ENCODE measurements at regions not wholly inside any gene's neighbourhood (a gene's known extent, or its start where the extent isn't known, plus 50 kb on each side); places are given as distances from the start of the nearest gene placed in this dataset.

DNA sequence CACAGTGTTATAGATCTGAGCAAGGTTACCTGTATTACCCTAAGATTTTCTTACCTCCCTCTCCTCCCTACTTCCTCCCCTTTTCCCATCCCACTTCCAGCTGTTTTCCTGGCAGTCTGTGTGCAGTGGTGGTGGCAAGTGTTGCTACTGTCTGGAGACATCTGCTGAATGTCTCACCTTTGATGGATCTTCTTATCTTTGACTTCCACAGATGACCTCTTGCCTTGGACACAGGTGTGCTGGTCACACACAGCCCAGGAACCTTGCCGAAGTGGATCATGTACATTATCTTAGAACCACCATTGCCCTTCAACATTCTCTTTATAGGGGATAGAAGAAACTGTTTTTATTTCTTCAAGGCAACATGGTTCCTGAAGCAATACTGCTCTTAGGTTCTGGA lies 245.1 kb downstream of the UTP18 start:
- TF ChIP-seq, protein P1, sequence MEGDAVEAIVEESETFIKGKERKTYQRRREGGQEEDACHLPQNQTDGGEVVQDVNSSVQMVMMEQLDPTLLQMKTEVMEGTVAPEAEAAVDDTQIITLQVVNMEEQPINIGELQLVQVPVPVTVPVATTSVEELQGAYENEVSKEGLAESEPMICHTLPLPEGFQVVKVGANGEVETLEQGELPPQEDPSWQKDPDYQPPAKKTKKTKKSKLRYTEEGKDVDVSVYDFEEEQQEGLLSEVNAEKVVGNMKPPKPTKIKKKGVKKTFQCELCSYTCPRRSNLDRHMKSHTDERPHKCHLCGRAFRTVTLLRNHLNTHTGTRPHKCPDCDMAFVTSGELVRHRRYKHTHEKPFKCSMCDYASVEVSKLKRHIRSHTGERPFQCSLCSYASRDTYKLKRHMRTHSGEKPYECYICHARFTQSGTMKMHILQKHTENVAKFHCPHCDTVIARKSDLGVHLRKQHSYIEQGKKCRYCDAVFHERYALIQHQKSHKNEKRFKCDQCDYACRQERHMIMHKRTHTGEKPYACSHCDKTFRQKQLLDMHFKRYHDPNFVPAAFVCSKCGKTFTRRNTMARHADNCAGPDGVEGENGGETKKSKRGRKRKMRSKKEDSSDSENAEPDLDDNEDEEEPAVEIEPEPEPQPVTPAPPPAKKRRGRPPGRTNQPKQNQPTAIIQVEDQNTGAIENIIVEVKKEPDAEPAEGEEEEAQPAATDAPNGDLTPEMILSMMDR (IDR thresholded peaks at IDR 0.05), result no peak
- no peak for TF ChIP-seq POLR2A (IDR thresholded peaks at IDR 0.05)
- no peak for TF ChIP-seq EP300 (IDR thresholded peaks at IDR 0.05)
